ENCODE measurements at regions not wholly inside any gene's neighbourhood (a gene's known extent, or its start where the extent isn't known, plus 50 kb on each side); places are given as distances from the start of the nearest gene placed in this dataset.
"Not testable (repeated sequence)": the region's sequence is repeated elsewhere in the genome, so short reads cannot be mapped to it uniquely, and the experiment has no call there.

GRCh38 chr7:149635561-149636329 lies 137.6 kb downstream of the ZNF467 start:
- FAIRE-seq (no peak), DNase-seq (ENCODE audit: low spot score) (no peak)

GRCh38 chr7:149633976-149634945 lies 136.7 kb upstream of the ZNF746 start:
- DNase-seq (ENCODE audit: low spot score) (no peak), FAIRE-seq (no peak)

- DNase-seq (ENCODE audit: low spot score); FAIRE-seq: not testable (repeated sequence)
Observed at GRCh38 chr7:149628361-149629149, 130.9 kb upstream of the ZNF746 start.

GRCh38 chr7:149627911-149628310 lies 130.3 kb upstream of the ZNF746 start:
- no peak for FAIRE-seq

GRCh38 chr7:149626972-149627371 lies 129.4 kb upstream of the ZNF746 start:
- DNase-seq (ENCODE audit: low spot score): no peak

More at GRCh38 chr7:149627911-149628310, 130.3 kb upstream of the ZNF746 start:
- no peak for DNase-seq (ENCODE audit: low spot score)

GRCh38 chr7:149625947-149626392 lies 128.4 kb upstream of the ZNF746 start:
- FAIRE-seq: no peak
- no peak for DNase-seq (ENCODE audit: low spot score)

More at GRCh38 chr7:149626972-149627371, 129.4 kb upstream of the ZNF746 start:
- FAIRE-seq: no peak

- DNase-seq (ENCODE audit: low spot score) (peak; percentile 21), FAIRE-seq (no peak)
Observed at GRCh38 chr7:149625340-149625946, 127.8 kb upstream of the ZNF746 start.

- no peak for FAIRE-seq
- DNase-seq (ENCODE audit: low spot score): peak; percentile 70
Observed at GRCh38 chr7:149624419-149625339, 127.1 kb upstream of the ZNF746 start.

GRCh38 chr7:149624006-149624405 lies 126.4 kb upstream of the ZNF746 start:
- DNase-seq (ENCODE audit: low spot score) (no peak), FAIRE-seq (no peak)

GRCh38 chr7:149623262-149623997 lies 125.8 kb upstream of the ZNF746 start:
- not testable (repeated sequence) for FAIRE-seq; DNase-seq (ENCODE audit: low spot score)

- no peak for DNase-seq (ENCODE audit: low spot score)
- FAIRE-seq: no peak
Observed at GRCh38 chr7:149622444-149623210, 125.0 kb upstream of the ZNF746 start.

- DNase-seq (ENCODE audit: low spot score) (no peak), FAIRE-seq (no peak)
Observed at GRCh38 chr7:149621776-149622175, 124.2 kb upstream of the ZNF746 start.

GRCh38 chr7:149620961-149621360 lies 123.4 kb upstream of the ZNF746 start:
- DNase-seq (ENCODE audit: low spot score) (no peak), FAIRE-seq (no peak)

GRCh38 chr7:149616898-149617297 lies 119.3 kb upstream of the ZNF746 start:
- FAIRE-seq: no peak
- DNase-seq (ENCODE audit: low spot score): no peak

- DNase-seq (ENCODE audit: low spot score): no peak
- FAIRE-seq: no peak
Observed at GRCh38 chr7:149615690-149616270, 118.2 kb upstream of the ZNF746 start.

- FAIRE-seq (no peak), DNase-seq (ENCODE audit: low spot score) (no peak)
Observed at GRCh38 chr7:149610441-149611011, 112.9 kb upstream of the ZNF746 start.

GRCh38 chr7:149608168-149608567 lies 110.6 kb upstream of the ZNF746 start:
- DNase-seq (ENCODE audit: low spot score): no peak
- no peak for FAIRE-seq

All from urothelium cell line (cell line).